Hematopoietic multipotent progenitor cell treated with erythropoietin and hydrocortisone succinate and interleukin-3 and kit ligand, for 15 days (in vitro differentiated cells): ENCODE measurements at regions not wholly inside any gene's neighbourhood (a gene's known extent, or its start where the extent isn't known, plus 50 kb on each side); places are given as distances from the start of the nearest gene placed in this dataset.

Experiments used
- DNase-seq: peaks from one replicate; pipeline ENCODE4 v3.0.0-alpha.2; 2015; ENCODE audit warnings: low spot score

DNA sequence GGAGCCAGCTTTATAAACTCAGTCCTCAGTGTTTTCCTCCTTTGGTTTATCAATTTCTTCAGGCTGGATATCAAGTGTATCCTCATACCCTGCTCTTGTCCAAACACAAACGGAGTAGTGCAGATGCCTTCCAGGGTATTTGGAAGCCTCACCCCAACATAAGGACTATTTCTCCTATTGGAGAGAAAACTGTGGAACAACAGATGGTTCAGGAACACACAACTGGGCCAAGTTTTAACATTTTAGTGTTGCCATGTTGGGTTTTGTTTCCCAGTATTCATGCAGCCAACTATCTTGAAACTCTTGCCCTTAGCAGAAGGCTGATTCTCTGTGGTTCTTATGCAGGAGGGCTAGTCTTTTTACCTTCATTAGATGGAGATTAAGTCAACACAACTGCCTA lies 398.1 kb downstream of the GABRB3 start:
- no peak for DNase-seq

GRCh38 chr15:26372706-26373105 lies 400.2 kb downstream of the GABRB3 start:
- no peak for DNase-seq

DNA sequence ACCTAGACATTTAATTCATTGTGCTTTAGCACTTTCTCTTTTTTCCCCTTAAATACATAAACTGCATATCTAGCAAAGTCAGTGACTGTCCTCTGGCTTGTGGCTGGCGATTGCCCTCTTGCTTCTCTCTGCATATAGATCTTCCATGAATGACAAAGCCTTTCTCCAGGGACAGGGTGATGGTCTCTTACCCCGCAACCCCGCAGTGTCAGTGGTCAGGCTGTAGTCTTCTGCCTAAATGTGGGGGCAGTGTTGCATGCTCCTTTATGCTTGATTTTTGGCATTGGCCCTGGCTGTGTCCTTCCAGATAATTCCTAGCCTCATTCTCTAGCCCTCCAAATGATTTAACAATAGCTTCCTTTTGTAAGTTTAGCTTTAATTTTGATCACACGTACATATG lies 407.8 kb downstream of the GABRB3 start:
- DNase-seq = no peak

GRCh38 chr15:26359855-26360254 lies 413.0 kb downstream of the GABRB3 start:
- no peak for DNase-seq

DNA sequence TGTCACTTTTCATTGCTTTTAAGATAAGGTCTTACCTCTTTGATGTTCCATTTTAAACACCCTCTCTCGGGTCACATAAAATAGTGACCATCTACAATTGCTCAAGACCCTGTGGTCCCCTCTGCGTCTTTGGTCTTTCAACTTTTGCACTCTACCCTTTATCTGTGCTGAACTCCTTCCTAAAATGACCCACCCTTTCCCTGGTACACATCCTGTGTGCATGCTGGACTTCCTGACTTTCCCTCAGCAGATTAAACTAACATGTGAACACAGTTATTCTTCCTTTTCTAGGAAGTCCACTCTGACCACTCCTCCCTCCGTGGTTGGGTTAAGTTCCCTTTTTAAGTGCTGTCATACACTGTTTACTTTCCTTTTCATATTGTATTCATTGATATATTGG lies 414.2 kb downstream of the GABRB3 start:
- DNase-seq = no peak

- no peak for DNase-seq
These were observed 415.2 kb downstream of the GABRB3 start for GRCh38 chr15:26357653-26358052.

DNA sequence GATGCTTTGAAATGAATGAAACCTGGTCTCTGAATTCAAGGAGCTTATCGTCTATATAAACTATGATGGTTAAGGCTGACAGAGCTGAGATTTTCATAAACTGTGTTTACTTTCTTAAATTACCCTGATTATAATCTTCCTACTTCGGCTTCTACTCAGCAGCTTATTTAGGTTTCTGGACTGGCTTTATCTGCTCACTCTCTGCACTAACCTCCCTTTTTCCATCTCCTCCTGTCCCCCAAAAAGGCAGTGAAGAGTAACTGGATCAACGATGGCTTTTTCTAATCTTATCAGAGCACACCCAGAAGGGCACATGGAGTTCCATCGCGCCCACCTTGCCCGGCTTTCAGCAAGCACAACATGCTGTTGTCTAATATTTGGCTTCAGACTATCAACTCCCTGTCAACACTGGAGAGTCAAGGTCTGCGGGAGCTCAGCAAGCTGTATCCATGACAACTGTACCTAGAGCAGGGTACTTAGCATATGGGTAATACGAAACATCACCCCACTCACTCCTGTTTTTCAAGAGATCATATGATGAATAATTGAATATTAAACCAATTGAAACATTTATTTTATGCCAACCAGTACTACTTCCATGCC lies 417.3 kb downstream of the GABRB3 start:
- no peak for DNase-seq

DNA sequence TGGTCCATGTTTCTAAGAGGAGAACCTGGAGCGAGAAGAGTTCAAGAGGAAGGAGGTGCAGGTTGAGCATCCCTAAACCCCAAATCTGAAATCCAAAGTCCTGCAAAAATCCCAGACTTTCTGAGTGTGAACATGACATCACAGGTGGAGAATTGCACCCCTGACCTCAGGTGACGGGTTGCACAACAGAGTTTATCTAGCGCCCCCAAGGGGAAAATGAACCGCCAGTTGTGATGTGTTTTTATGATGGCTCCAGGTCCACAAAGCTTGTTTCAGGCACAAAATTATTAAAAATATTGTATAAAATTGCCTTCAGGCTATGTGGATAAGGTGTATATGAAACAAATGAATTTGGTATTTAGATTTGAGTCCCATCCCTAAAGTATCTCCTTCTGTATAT lies 420.0 kb downstream of the GABRB3 start:
- no peak for DNase-seq

- DNase-seq = no peak
These were observed 420.5 kb downstream of the GABRB3 start for GRCh38 chr15:26352406-26352805.

GRCh38 chr15:26325495-26325894 lies 447.4 kb downstream of the GABRB3 start:
- DNase-seq = no peak

GRCh38 chr15:26323566-26323965 lies 449.3 kb downstream of the GABRB3 start:
- no peak for DNase-seq

DNA sequence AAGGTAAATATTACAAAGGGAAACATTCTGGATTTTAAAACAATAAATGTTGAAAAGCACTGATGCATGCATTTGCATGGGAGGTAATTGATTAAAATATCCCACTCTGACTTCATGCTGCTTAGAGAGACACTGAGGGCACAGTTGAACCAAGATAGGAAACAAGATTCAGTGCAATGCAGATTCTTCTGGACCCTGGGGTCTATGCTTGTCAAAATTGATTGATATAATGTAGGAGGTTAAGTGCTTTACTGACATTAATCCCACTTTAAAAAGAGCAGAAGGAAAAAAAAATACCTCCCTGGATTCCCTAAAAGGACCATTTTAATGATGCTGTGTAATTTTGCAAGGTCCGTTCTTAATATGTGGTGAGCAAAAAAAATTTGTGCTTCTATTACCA lies 454.2 kb downstream of the GABRB3 start:
- no peak for DNase-seq

DNA sequence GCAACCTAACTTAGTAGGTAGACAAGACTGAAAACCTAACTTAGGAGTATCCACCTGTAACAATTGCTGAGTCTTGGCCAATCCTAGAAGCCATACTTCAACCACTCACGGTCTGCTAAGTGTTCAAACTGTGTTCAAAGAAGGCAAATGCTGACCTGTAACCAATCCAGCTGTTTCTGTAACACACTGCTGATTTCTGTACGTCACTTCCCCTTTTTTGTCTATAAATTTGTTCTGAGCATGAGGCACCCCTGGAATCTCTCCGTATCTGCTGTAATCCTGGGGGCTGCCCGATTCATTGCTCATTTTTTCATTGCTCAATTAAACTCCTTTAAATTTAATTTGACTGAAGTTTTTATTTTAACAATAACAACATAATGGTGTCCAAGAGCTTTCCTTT lies 451.4 kb upstream of the ATP10A start:
- no peak for DNase-seq

- no peak for DNase-seq
These were observed 448.6 kb upstream of the ATP10A start for GRCh38 chr15:26311710-26312236.

- DNase-seq = no peak
These were observed 435.6 kb upstream of the ATP10A start for GRCh38 chr15:26298659-26299170.

- no peak for DNase-seq
These were observed 435.0 kb upstream of the ATP10A start for GRCh38 chr15:26298010-26298658.

DNA sequence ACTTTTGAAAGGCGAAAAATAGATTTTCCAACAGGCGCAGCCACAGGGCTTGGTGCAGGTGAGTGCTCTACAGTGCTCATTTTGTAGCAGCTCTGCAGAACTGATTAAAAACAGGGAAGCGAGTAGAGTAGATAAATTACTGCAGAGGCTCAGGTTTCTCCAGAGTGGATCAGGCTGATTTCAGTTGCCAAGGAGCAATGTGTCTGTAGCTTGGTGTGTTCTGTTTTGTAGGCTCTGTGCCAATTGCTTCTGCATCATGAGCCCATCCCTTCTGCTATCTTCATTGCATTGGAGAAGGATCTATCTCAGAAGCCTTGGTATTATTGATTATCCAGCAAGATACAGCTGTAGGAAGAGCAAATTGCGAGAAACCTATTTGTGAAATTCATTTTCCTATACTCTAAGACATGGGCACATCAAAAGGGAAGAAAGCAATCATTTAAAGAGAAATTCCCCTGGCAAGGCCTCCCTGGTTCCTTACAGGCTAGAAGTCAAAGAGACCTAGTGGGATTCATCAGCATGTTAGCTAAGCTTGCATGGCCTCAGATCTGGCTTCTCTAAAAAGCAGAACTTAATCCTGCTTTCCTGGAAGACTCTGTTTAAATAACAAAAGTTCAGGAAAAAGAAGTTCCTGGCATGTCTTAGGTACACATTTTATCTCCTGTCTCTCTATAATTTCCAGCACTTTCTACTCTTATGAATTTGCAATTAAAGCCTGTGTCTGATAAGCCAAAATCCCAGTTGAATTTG lies 432.4 kb upstream of the ATP10A start:
- DNase-seq = no peak

GRCh38 chr15:26294059-26294689 lies 431.0 kb upstream of the ATP10A start:
- no peak for DNase-seq

GRCh38 chr15:26287381-26287780 lies 424.3 kb upstream of the ATP10A start:
- no peak for DNase-seq

- no peak for DNase-seq
These were observed 417.2 kb upstream of the ATP10A start for GRCh38 chr15:26280281-26280680.

GRCh38 chr15:26261966-26262365 lies 398.8 kb upstream of the ATP10A start:
- DNase-seq = no peak

DNA sequence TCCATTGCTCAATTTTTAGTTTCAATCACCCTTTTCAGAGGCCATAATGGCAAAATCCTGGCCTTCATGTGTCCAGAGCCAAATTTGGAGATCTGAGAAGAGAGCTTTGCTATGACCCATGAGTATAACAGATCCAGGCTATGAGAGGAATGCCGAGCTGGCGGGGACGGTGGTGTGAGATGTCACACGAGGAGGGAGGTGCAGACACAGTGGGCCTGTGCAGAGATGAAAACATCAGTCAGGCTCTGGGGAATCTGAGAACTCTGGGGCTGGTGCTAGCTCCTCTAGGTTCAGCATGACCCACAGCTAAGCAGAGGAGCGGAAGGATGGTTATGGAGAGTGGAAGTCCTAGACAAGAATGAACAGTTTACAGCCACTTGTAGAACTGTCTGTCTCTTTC lies 398.3 kb upstream of the ATP10A start:
- no peak for DNase-seq
